DMS53 (cell line): ENCODE measurements at regions not wholly inside any gene's neighbourhood (a gene's known extent, or its start where the extent isn't known, plus 50 kb on each side); places are given as distances from the start of the nearest gene placed in this dataset.
"Not testable (repeated sequence)": the region's sequence is repeated elsewhere in the genome, so short reads cannot be mapped to it uniquely, and the experiment has no call there.

Experiments used
- DNase-seq: peaks from one replicate; lab custom pipeline; 2025; lab: John Stamatoyannopoulos, UW

- no peak for DNase-seq
Measured at GRCh38 chr15:53843869-53844569, 84.6 kb upstream of the WDR72 start.

- no peak for DNase-seq
Measured at GRCh38 chr15:53843166-53843565, 83.7 kb upstream of the WDR72 start.

GRCh38 chr15:53841651-53842050 is 82.2 kb upstream of the WDR72 start:
- DNase-seq, result peak; percentile 24

- no peak for DNase-seq
Measured at GRCh38 chr15:53840681-53841080, 81.2 kb upstream of the WDR72 start.

- DNase-seq, result peak; percentile 93
Measured at GRCh38 chr15:53837263-53837662, 77.8 kb upstream of the WDR72 start.

DNA sequence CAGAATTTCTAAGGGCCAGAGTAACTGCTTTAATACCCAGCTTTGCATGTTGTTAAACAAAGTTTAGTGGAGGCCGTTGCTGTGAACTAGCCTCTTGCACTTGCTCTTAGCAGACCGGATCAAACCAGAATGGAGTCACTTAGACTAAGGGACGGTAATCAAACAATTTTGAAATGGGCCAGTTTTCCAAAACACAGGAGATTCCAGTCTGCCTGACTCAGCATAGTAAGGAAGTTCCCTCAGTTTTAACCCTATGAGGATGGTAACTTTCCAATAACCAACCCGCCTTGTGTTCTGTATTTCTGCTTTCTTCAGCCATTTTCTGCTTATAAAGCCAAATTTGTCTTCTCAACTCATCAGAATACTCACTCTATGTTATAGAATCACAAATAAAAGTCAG is 77.2 kb upstream of the WDR72 start:
- peak; percentile 59 for DNase-seq

DNA sequence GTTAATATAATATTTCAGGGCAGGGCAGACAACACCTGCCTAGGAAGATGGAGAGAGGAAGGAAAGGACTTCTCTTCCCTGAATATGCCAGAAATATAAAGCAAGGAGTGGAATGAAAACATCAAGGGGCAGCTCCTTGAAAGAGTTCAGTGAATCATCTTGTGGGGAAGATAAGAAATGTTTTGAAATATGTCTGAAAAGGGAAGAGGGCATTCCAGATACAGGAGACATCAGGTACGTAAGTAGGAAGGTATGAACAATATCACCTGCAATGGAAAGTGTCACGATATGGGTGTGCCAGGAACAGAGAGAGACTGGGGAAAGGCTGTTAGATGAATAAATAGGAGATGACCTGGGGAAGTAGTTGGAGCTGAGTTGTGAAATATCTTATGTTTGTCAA is 75.8 kb upstream of the WDR72 start:
- no peak for DNase-seq

DNA sequence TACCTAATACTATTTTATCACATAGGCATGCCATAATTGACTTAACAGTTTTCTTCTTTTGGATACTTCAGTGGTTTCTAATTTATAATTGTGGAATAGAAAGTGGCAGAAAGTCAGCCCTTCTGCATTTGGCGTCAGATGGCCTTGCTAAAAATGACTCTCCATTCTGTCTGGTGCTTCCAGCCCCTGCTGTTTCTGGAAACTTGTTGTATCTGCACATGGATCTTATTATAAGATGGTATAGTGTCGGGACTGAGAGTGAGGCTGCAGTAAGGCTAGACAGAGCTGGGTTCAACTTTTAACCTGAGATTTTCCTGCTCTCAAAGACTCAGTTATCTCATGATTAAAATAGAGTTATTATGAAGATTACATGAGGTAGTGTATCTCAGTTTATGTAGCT is 74.8 kb upstream of the WDR72 start:
- no peak for DNase-seq

- peak; percentile 9 for DNase-seq
Measured at GRCh38 chr15:53833134-53833624, 73.7 kb upstream of the WDR72 start.

- DNase-seq, result peak; percentile 38
Measured at GRCh38 chr15:53831907-53832770, 72.7 kb upstream of the WDR72 start.

DNA sequence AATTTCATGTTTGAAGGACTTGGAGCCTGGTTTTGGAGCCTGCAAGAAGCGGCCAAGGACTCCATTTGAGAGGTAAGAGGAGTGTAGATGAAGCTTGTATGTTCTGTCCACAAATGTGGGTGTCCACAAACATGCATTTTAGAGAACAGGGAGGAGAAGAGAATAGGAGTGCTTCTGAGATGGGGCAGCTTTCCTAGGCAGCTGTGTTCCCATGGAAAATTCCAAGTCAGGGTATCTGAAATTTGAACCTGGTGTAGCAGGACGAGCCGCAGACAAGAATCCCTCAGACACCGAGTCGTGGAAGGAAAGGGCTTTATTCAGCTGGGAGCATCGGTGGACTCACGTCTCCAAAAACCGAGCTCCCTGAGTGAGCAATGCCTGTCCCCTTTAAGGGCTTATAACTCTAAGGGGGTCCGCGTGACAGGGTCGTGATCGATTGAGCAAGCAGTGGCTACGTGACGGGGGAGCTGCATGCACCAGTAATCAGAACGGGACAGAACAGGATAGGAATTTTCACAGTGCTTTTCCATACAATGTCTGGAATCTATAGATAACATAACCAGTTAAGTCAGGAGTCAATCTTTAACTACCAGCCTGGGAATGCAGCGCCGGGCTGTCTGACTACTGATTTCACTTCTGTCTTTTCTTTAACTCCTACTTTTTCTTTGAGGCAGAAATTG is 71.4 kb upstream of the WDR72 start:
- DNase-seq, result peak; percentile 2

DNA sequence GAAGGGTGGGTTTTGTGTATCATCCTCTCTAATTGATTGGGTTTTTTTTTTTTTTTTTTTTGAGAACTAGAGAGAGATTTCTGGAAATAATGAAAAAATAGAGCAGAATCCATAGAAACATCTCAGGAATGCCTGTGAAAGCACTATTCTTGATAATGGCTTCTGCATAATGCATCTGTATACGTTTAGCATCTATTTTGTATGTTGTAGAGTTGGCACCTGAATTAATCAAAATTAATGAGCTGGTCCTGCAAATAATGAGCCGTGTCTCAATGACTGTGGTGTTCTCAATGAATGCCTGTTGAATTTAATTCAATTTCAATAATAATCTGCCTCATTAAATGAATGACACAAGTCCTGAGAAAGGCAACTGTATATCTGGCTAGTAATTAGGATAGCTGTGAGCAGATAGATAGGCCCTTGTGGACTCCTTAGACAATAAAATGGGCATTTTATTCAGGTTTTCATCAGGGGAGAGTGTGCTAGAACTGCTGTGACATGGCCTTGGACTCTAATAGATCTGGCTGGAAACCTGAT is 70.5 kb upstream of the WDR72 start:
- DNase-seq, result no peak

GRCh38 chr15:53829471-53829870 is 70.0 kb upstream of the WDR72 start:
- DNase-seq, result peak; percentile 18

- DNase-seq, result no peak
Measured at GRCh38 chr15:53827355-53827754, 67.9 kb upstream of the WDR72 start.

DNA sequence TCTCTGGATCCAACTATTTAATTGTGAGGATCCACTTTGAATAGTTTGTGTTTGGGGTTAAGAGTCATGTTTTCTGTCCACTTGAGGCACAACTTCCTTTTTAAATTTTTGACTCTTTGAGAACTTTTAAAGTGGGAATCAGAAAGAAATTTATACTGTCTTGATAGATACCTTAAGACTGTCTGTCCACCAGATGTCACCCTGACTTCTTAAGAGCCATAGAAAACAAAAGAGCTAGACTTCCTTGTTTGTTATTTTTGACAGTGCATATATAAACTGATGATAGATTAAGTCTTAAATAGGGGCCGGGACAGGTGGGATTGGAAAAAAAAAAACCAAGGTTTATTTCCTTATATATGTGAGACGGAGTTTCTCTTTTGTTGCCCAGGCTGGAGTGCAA is 52.1 kb upstream of the WDR72 start:
- DNase-seq, result peak; percentile 64

DNA sequence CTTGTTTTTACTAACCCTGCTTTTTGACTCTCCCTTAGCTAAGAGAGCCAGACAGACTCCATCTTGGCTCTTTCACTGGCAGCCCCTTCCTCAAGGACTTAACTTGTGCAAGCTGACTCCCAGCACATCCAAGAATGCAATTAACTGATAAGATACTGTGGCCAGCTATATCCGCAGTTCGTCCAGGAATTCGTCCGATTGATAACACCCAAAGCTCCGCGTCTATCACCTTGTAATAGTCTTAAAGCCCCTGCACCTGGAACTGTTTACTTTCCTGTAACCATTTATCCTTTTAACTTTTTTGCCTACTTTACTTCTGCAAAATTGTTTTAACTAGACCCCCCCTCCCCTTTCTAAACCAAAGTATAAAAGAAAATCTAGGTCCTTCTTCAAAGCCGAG is 50.8 kb upstream of the WDR72 start:
- not testable (repeated sequence) for DNase-seq
